ENCODE measurements at regions not wholly inside any gene's neighbourhood (a gene's known extent, or its start where the extent isn't known, plus 50 kb on each side); places are given as distances from the start of the nearest gene placed in this dataset.

GRCh38 chr7:112615701-112616100 is 134.9 kb downstream of the LSMEM1 start:
- DNase-seq (ENCODE audit: low read depth in 1 of 2, low spot score in 1 of 2) = no peak
- TF ChIP-seq JUND (IDR thresholded peaks at IDR 0.05; ENCODE audit: low read depth) = no peak
- in situ Hi-C loops (cut with HindIII; ENCODE audit: low pct_unique_long_range_greater_than_20kb, low sequenced_read_pairs) = no loop called here

GRCh38 chr7:112616295-112616694 is 135.5 kb downstream of the LSMEM1 start:
- no peak for DNase-seq (ENCODE audit: low read depth in 1 of 2, low spot score in 1 of 2)
- TF ChIP-seq JUND (IDR thresholded peaks at IDR 0.05; ENCODE audit: low read depth) = no peak

GRCh38 chr7:112619343-112619742 is 138.6 kb downstream of the LSMEM1 start:
- TF ChIP-seq JUND (IDR thresholded peaks at IDR 0.05; ENCODE audit: low read depth) = no peak
- no peak for DNase-seq (ENCODE audit: low read depth in 1 of 2, low spot score in 1 of 2)
- in situ Hi-C loops (cut with HindIII; ENCODE audit: low pct_unique_long_range_greater_than_20kb, low sequenced_read_pairs) = no loop called here

More at GRCh38 chr7:112616295-112616694, 135.5 kb downstream of the LSMEM1 start:
- in situ Hi-C loops (cut with HindIII; ENCODE audit: low pct_unique_long_range_greater_than_20kb, low sequenced_read_pairs) = no loop called here

GRCh38 chr7:112622159-112622715 is 141.4 kb downstream of the LSMEM1 start:
- DNase-seq (ENCODE audit: low read depth in 1 of 2, low spot score in 1 of 2) = no peak
- in situ Hi-C loops (cut with HindIII; ENCODE audit: low pct_unique_long_range_greater_than_20kb, low sequenced_read_pairs) = no loop called here
- TF ChIP-seq JUND (IDR thresholded peaks at IDR 0.05; ENCODE audit: low read depth) = no peak

DNA sequence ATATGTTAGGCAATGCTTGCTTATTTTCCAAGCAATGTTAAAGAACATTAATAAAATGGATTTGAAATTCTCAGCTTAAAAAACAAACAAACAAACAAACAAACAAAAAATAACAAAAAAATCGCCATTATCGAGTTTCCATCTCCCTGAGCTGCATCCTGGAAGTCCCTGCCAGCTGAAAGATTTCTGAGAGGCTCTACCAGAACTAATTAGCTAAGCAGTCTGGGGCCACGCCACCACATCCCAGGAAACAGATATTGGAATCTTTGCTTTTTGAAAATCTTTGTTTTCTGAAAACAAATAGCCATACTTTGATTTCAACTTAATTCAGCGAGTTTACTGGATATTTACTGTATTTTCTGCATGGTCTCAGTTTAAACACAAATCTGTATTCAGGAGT is 143.6 kb downstream of the LSMEM1 start:
- in situ Hi-C loops (cut with HindIII; ENCODE audit: low pct_unique_long_range_greater_than_20kb, low sequenced_read_pairs) = no loop called here
- no peak for DNase-seq (ENCODE audit: low read depth in 1 of 2, low spot score in 1 of 2)
- TF ChIP-seq JUND (IDR thresholded peaks at IDR 0.05; ENCODE audit: low read depth) = no peak

- in situ Hi-C loops (cut with HindIII; ENCODE audit: low pct_unique_long_range_greater_than_20kb, low sequenced_read_pairs) = no loop called here
- peak in 1 of 2 experiments; percentile 6 for DNase-seq (ENCODE audit: low read depth in 1 of 2, low spot score in 1 of 2)
- no peak for TF ChIP-seq JUND (IDR thresholded peaks at IDR 0.05; ENCODE audit: low read depth)
Observed at GRCh38 chr7:112630565-112630964, 149.8 kb downstream of the LSMEM1 start.

DNA sequence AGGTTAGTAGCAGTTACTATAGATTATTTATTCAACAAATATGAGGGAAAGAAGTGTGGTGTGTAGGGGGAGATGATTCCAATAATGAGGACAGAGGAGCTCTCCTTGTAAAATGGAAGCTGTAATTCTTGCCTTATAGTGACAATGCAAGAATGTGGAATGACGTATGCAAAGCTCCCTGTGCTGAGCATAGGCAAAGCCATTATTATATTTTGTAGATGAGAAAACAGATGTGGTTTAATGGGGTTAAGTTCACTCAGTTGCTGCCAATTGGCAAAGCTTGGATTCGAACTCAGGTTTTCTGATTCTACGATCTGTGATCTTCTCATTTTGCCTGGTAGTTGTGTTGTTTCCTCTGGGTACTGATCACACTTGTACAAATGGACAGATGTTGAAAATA is 153.3 kb downstream of the LSMEM1 start:
- in situ Hi-C loops (cut with HindIII; ENCODE audit: low pct_unique_long_range_greater_than_20kb, low sequenced_read_pairs) = no loop called here
- no peak for TF ChIP-seq JUND (IDR thresholded peaks at IDR 0.05; ENCODE audit: low read depth)
- DNase-seq (ENCODE audit: low read depth in 1 of 2, low spot score in 1 of 2) = no peak

DNA sequence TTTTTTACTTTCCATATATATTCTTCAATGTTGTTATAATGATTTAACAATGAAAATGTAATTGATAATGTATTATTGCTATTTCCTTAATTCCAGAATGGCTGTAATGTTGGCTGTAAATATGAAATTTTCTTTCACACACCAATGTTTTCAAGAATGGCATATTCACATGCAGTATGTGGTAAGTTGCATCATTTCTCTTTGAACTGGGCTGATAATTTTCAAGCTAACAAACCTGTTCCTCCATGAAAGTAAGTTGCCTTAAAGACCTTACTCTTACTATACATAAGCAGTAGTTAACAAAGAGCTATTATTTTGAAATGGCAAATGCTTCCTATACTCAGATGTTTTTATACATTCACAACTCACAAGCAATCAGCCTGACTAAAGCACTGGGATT is 154.5 kb downstream of the TMEM168 start:
- no peak for DNase-seq (ENCODE audit: low read depth in 1 of 2, low spot score in 1 of 2)
- no peak for TF ChIP-seq JUND (IDR thresholded peaks at IDR 0.05; ENCODE audit: low read depth)
- in situ Hi-C loops (cut with HindIII; ENCODE audit: low pct_unique_long_range_greater_than_20kb, low sequenced_read_pairs) = no loop called here

DNA sequence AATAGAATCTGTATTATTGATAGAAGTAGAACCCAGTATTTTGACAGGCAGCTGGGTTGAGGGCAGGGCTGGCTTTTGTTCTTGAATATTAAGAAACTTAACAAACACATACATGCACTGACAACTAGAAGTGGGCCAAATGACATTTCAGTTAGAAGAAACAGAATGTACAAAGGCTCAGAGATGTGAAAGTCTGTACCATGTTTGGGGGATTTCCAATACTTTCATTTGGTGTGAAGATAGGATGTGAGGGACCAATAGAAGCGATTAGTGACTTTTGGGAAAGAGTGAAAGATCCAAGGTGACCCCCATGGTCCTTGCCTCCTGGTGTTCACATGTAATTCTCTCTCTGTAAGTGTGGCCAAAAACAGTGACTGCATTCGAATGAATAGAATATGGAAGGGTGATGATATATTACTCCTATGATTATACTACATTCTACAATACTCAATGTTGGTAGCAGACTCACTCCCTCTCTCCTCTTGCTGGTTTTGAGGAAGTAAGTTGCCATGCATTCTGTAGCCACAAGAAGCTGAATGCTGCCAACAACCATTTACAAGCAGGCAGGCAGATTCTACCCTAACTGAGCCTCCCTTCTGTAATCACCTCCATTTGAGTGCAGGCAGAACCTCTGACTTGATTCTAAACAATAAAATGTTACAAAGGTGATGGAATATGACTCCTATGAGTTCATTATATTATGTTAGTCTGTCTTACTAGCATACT is 151.4 kb downstream of the TMEM168 start:
- no peak for TF ChIP-seq JUND (IDR thresholded peaks at IDR 0.05; ENCODE audit: low read depth)
- no peak for DNase-seq (ENCODE audit: low read depth in 1 of 2, low spot score in 1 of 2)
- in situ Hi-C loops (cut with HindIII; ENCODE audit: low pct_unique_long_range_greater_than_20kb, low sequenced_read_pairs) = no loop called here

DNA sequence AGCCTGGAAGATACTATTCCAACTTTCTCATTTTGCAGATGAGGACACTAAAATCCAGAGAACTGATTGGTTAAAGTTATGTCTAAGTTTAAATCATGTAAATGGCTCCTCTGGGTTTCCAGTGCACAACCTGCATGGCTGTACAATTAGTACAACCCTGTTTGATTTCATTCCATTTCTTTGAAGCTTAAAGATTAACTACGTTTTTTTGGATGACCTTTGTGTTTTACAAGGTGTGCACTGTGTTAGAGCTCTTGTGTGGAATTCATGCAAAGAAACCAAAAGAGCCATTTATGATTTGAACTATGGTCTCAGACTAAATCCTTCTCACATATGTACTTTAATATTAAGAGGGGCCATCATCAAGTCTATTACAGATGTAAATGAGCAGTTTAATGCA is 149.5 kb downstream of the TMEM168 start:
- DNase-seq (ENCODE audit: low read depth in 1 of 2, low spot score in 1 of 2) = no peak

DNA sequence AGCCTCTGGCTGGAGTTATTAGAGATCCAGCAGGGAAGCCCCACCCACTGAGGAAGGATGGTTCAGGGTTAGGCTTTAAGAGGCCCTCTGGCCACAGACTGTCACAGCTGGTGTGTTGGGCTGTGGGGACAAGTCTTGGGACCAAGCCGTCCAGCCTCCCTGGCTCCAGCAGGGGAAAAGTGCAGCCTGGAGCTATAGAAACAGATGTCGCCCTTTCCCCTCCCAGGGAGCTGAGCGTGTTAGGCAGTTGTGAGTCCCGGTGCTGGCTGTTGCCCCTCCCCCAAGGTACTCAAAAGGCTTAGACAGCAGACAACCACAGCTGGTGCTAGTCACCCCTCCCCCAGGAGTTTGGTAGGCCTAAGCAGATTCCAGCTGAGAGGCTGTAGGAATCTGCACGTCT is 143.4 kb downstream of the TMEM168 start:
- DNase-seq (ENCODE audit: low read depth in 1 of 2, low spot score in 1 of 2) = no peak
- TF ChIP-seq JUND (IDR thresholded peaks at IDR 0.05; ENCODE audit: low read depth) = no peak
- in situ Hi-C loops (cut with HindIII; ENCODE audit: low pct_unique_long_range_greater_than_20kb, low sequenced_read_pairs) = no loop called here

More for the DNA sequence above, 149.5 kb downstream of the TMEM168 start:
- in situ Hi-C loops (cut with HindIII; ENCODE audit: low pct_unique_long_range_greater_than_20kb, low sequenced_read_pairs) = no loop called here
- TF ChIP-seq JUND (IDR thresholded peaks at IDR 0.05; ENCODE audit: low read depth) = no peak

- in situ Hi-C loops (cut with HindIII; ENCODE audit: low pct_unique_long_range_greater_than_20kb, low sequenced_read_pairs) = no loop called here
- no peak for DNase-seq (ENCODE audit: low read depth in 1 of 2, low spot score in 1 of 2)
- TF ChIP-seq JUND (IDR thresholded peaks at IDR 0.05; ENCODE audit: low read depth) = no peak
Observed at GRCh38 chr7:112648781-112649180, 141.4 kb downstream of the TMEM168 start.

DNA sequence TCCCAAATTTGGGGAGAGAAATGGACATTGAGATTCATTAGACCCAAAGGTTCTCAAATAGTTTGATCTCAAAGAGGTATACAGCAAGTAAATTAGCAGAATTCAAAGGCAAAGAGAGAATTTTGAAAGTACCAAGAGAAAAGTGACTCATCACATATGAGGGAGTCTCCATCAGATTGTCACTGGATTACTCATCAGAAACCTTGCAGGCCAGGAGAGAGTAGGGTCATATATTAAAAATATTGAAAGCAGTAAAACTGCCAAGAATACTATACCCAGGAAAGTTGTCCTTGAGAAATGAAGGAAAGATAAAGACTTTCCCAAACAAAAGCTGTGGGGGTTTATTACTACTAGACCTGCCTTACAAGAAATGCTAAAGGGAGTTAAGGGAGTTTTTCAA is 140.6 kb downstream of the TMEM168 start:
- no peak for DNase-seq (ENCODE audit: low read depth in 1 of 2, low spot score in 1 of 2)
- no peak for TF ChIP-seq JUND (IDR thresholded peaks at IDR 0.05; ENCODE audit: low read depth)
- in situ Hi-C loops (cut with HindIII; ENCODE audit: low pct_unique_long_range_greater_than_20kb, low sequenced_read_pairs) = no loop called here

Measured in T47D (cell line).